HEK293T (cell line): ENCODE measurements at regions not wholly inside any gene's neighbourhood (a gene's known extent, or its start where the extent isn't known, plus 50 kb on each side); places are given as distances from the start of the nearest gene placed in this dataset.

ENCODE experiments used
- ARNT ChIP-seq: fragments of 450-650 bp; IDR thresholded peaks from 2 replicates; pipeline ENCODE4 v1.6.1; 2017; ENCODE audit warnings: mild to moderate bottlenecking
- BHLHE40 ChIP-seq: fragments of 450-650 bp; IDR thresholded peaks from 2 replicates; pipeline ENCODE4 v1.6.1; 2016; ENCODE audit warnings: mild to moderate bottlenecking, moderate library complexity, borderline replicate concordance
- CTBP1 ChIP-seq: fragments of 450-650 bp; IDR thresholded peaks from 2 replicates; pipeline ENCODE4 v1.6.1; 2016; ENCODE audit warnings: borderline replicate concordance
- ELF4 ChIP-seq: fragments of 450-650 bp; IDR thresholded peaks from 2 replicates; pipeline ENCODE4 v1.6.1; 2017; ENCODE audit warnings: antibody characterized with exemption
- FOXA1 ChIP-seq: fragments of 450-650 bp; IDR thresholded peaks from 2 replicates; pipeline ENCODE4 v1.6.1; 2016; ENCODE audit warnings: mild to moderate bottlenecking
- FOXK2 ChIP-seq: fragments of 450-650 bp; IDR thresholded peaks from 2 replicates; pipeline ENCODE4 v1.6.1; 2016; ENCODE audit warnings: mild to moderate bottlenecking
- FOXM1 ChIP-seq: fragments of 450-650 bp; IDR thresholded peaks from 2 replicates; pipeline ENCODE4 v1.6.1; 2017; ENCODE audit warnings: mild to moderate bottlenecking, borderline replicate concordance
- NFRKB ChIP-seq: fragments of 450-650 bp; IDR thresholded peaks from 2 replicates; pipeline ENCODE4 v1.6.1; 2016; ENCODE audit warnings: mild to moderate bottlenecking, moderate library complexity
- SP1 ChIP-seq: fragments of 450-650 bp; IDR thresholded peaks from 2 replicates; pipeline ENCODE4 v1.6.1; 2017
- SUZ12 ChIP-seq: fragments of 450-650 bp; IDR thresholded peaks from 2 replicates; pipeline ENCODE4 v1.6.1; 2016; ENCODE audit warnings: mild to moderate bottlenecking
- TARDBP ChIP-seq: fragments of 450-650 bp; IDR thresholded peaks from 2 replicates; pipeline ENCODE4 v1.6.1; 2016
- ZNF384 ChIP-seq: fragments of 450-650 bp; IDR thresholded peaks from 2 replicates; pipeline ENCODE4 v1.6.1; 2016
- TF ChIP-seq, protein P1 (sequence below): fragments of 450-650 bp; IDR thresholded peaks from 2 replicates; pipeline ENCODE4 v1.6.1; 2016

DNA sequence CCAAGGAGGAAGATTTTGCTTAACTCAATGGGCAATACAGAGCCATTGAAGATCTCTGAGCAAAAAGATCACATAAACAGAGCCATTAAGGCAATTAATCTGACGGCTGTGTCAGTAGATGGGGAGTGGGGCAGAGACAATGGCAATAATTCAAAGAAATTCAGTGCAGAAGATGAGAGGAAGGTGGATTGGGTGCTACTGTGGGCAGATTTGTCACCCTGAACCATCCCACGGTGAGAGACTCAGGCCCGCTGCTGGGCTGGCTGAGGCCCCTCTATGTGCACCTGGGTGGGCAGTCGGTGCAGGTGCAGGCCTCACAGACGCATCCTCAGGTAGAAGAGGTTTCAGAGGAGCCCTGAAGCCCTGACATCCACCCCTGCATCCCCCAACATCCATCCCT, 458.6 kb downstream of the EIPR1 start:
- TF ChIP-seq ELF4 = no peak
- no peak for TF ChIP-seq BHLHE40
- TF ChIP-seq NFRKB = no peak
- no peak for TF ChIP-seq SP1
- TF ChIP-seq ZNF384 = no peak
- no peak for TF ChIP-seq SUZ12
- no peak for TF ChIP-seq TARDBP
- TF ChIP-seq FOXA1 = no peak
- TF ChIP-seq CTBP1 = no peak
- no peak for TF ChIP-seq FOXM1
- TF ChIP-seq ARNT = no peak
- TF ChIP-seq, protein P1, sequence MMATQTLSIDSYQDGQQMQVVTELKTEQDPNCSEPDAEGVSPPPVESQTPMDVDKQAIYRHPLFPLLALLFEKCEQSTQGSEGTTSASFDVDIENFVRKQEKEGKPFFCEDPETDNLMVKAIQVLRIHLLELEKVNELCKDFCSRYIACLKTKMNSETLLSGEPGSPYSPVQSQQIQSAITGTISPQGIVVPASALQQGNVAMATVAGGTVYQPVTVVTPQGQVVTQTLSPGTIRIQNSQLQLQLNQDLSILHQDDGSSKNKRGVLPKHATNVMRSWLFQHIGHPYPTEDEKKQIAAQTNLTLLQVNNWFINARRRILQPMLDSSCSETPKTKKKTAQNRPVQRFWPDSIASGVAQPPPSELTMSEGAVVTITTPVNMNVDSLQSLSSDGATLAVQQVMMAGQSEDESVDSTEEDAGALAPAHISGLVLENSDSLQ = no peak
- no peak for TF ChIP-seq FOXK2
